NCI-H2196 treated with DMSO at 0.1 percent for 48 hours (cell line): ENCODE measurements at regions not wholly inside any gene's neighbourhood (a gene's known extent, or its start where the extent isn't known, plus 50 kb on each side); places are given as distances from the start of the nearest gene placed in this dataset.

ENCODE experiments used
- DNase-seq: peaks from one replicate; lab custom pipeline; 2025; ENCODE audit not compliant: unreplicated experiment; lab: John Stamatoyannopoulos, UW

DNA sequence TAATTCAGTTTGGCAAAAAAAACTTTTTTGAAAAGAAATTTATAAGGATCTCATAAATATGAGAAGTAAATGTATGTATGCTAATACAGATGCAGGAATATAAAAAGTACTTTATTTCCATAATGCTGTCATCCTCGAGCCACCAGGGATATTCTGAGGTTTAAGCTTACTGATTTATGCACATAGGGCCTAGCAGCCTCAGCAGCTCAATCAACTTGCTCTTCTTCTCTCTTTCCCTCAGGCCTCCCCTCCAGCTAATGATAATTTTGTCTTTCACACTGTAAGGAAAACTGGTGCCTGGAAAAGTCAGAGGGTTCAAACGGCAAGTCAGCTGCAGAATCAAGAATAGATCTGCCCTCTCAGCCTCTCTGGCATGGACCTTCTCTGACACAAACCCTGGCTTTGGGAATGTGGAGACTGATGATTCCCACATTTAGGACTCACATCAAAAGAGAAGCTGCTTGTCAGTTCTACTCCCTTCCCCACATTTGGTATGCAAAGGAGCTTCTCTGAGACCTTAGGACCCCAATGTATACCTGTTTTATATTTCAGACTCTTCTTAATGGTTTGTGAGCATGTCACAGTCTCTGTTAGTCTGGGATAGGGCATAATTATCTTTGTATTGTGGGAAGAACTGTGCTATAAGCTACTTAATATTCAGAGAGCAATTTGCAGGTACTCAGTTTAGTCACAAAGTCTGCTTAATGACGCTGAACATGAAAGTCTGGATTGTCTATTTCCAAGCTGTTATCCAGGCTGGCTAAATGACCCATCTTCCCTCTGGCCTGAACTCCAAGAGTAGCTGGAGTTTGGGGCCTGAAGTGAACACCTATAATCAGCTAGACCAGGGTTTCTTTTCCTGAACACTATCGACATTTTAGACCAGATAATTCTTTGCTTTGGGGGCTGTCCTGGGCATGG is 52.1 kb upstream of the DIPK1A start:
- no peak for DNase-seq

- no peak for DNase-seq
These were observed 52.9 kb upstream of the DIPK1A start for GRCh38 chr1:93014168-93014567.

DNA sequence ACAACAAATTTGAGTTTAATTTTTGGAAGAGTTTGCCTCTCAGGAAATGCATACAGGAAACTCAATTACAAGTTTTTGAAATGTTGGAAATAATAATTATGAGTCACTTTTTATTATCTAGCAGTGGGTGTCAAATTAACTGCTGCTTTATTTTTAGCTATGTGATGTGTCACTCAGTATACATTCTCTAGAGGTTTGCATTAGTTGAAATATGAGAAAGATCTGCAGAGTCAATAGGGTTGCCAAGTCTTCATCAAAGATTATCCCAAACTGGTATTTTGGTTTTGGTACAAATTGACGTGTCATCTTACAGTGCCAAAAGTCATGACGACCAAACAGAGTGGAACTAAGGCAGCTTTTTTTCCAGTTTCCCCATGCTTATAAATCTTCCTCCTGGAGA is 54.3 kb upstream of the DIPK1A start:
- no peak for DNase-seq

GRCh38 chr1:93016171-93016570 is 54.9 kb upstream of the DIPK1A start:
- DNase-seq = no peak

DNA sequence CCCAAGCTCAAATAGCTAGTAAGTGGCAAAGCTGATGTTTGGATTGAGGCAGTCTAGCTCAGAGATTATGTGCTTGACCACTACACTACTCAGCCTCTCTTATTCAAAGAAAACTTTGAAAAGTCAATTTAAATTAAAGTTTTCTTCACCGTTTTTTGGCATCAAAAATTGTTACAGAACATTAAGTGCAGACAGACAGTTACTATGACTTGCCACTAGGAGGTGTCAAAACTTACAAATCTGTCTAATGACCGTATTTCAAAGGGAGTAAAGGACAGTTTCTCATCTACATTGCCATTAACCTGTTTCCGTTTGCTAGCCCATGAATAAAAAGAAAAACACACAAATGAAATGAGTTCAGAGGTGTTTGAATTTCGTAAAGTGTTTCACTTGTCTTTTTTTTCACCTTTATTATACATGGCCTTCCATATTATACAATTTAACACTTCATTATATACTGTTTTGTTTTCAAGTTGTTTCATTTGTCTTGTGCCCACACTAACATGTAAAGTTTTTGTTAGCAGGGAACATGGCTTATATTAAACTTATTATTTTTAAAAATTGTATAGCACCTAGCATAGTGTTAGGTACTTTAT is 57.4 kb upstream of the MTF2 start:
- peak; percentile 51 for DNase-seq

GRCh38 chr1:93022580-93022979 is 56.5 kb upstream of the MTF2 start:
- DNase-seq = no peak

DNA sequence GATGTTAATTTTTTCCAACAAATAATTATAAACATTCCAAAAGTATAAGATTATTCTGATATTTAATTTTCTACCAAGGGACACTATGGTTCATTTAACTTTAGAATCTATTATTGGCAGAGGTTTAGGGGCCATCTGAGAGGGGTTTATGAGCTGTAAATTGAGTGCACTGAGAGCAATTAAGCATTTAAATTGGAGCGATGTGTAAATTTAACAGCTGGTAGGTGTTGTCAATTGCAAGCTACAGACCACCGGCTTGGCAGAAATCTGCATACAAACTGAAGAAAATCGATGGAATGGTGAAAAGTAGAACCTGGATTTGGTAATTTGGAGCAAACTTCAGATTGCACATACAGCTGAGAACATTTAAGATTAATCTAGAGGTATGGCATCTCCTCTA is 55.8 kb upstream of the MTF2 start:
- no peak for DNase-seq

DNA sequence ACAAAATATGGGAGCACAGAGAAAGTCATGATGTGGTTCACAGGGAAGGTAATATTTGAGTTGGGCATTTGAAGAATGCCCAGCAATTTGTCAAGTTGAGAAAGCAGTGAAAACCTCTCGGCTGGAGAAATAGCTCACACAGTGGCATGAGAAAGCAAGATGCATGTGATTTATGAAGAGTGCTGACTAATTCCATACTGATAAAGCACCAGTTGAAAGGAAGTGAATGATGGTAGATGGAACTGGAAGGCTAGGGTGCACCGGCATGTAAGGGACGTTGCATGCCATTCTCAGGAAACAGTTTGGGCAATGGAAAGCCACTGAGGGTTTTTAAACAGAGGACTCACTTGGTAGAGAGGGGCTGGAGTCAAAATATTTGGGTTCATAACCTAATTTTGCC is 53.5 kb upstream of the MTF2 start:
- DNase-seq = no peak

DNA sequence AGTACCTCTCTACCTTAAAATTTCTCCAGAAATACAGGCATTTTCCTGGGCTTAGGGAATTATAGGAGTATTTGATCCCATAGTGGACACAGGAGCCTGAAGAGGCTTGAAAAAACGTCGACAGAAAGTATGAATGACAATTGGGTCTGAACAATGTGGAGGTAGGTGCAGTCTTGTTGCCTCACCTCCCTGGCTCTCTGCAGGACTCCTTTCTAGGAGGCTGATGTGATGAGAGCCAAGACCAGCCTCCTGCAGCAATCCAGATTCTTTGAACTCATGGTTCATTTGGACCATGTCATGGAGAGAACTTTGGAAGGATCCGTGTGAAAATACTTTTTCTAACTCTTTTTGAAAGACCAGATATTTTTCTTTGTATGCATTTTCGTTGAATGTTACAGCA is 50.5 kb upstream of the MTF2 start:
- DNase-seq = no peak
